ENCODE measurements at regions not wholly inside any gene's neighbourhood (a gene's known extent, or its start where the extent isn't known, plus 50 kb on each side); places are given as distances from the start of the nearest gene placed in this dataset.

- H3F3A ChIP-seq (ENCODE audit: insufficient read depth) = no peaks in the 10 kb centered on the region
- H3K9ac ChIP-seq (ENCODE audit: low read length) = no peak overlapping the region
- no peaks in the 10 kb centered on the region; the same call in 1 of the 2 replicates for H3K9me2 ChIP-seq (replicated peaks; ENCODE audit: insufficient read depth, low read length)
- H4K20me1 ChIP-seq (ENCODE audit: low read depth, low read length) = no peaks in the 10 kb centered on the region
- TF ChIP-seq CTCF (IDR thresholded peaks at IDR 0.05; ENCODE audit: insufficient read depth, low read length, poor library complexity, severe bottlenecking) (no peak), EZH2phosphoT487 (conservative IDR thresholded peaks at IDR 0.05; ENCODE audit: low read length) (no peak)
- no peak overlapping the region for H2AFZ ChIP-seq (ENCODE audit: low read depth, low read length, severe bottlenecking)
- no peak overlapping the region for H3K4me3 ChIP-seq (ENCODE audit: insufficient read depth, low read length, poor library complexity, severe bottlenecking)
- H3K36me3 ChIP-seq (ENCODE audit: low read length) = no peaks in the 10 kb centered on the region
- H3K9me3 ChIP-seq (ENCODE audit: insufficient read depth, low read length) = no peaks in the 10 kb centered on the region
- no peaks in the 10 kb centered on the region for H3K79me2 ChIP-seq (ENCODE audit: insufficient read depth, low read length)
- no peaks in the 10 kb centered on the region for H3K27me3 ChIP-seq (ENCODE audit: low read length)
- no peak overlapping the region for H3K4me2 ChIP-seq (ENCODE audit: low read depth, low read length, poor library complexity, severe bottlenecking)
- H3K27ac ChIP-seq (ENCODE audit: low read depth, low read length) = no peak overlapping the region
Measured at GRCh38 chr2:17328161-17328560, 190.1 kb downstream of the RAD51AP2 start.

- Histone ChIP-seq H3K4me3 (ENCODE audit: insufficient read depth, low read length, poor library complexity, severe bottlenecking) (no peak overlapping the region), H3K27ac (ENCODE audit: low read depth, low read length) (no peak overlapping the region), H2AFZ (ENCODE audit: low read depth, low read length, severe bottlenecking) (no peak overlapping the region), H3K4me2 (ENCODE audit: low read depth, low read length, poor library complexity, severe bottlenecking) (no peak overlapping the region), H3K36me3 (ENCODE audit: low read length) (no peaks in the 10 kb centered on the region), H3K9me3 (ENCODE audit: insufficient read depth, low read length) (no peaks in the 10 kb centered on the region), H3K27me3 (ENCODE audit: low read length) (no peaks in the 10 kb centered on the region), H3K79me2 (ENCODE audit: insufficient read depth, low read length) (no peaks in the 10 kb centered on the region), H4K20me1 (ENCODE audit: low read depth, low read length) (no peaks in the 10 kb centered on the region), H3K9me2 (replicated peaks; ENCODE audit: insufficient read depth, low read length) (no peaks in the 10 kb centered on the region; the same call in 1 of the 2 replicates), H3F3A (ENCODE audit: insufficient read depth) (no peaks in the 10 kb centered on the region), H3K9ac (ENCODE audit: low read length) (no peak overlapping the region)
- TF ChIP-seq CTCF (IDR thresholded peaks at IDR 0.05; ENCODE audit: insufficient read depth, low read length, poor library complexity, severe bottlenecking) = no peak
- TF ChIP-seq EZH2phosphoT487 (conservative IDR thresholded peaks at IDR 0.05; ENCODE audit: low read length) = no peak
Measured at GRCh38 chr2:17327649-17328048, 190.6 kb downstream of the RAD51AP2 start.

- no peak overlapping the region for H2AFZ ChIP-seq (ENCODE audit: low read depth, low read length, severe bottlenecking)
- no peak overlapping the region for H3K27ac ChIP-seq (ENCODE audit: low read depth, low read length)
- no peak for TF ChIP-seq EZH2phosphoT487 (conservative IDR thresholded peaks at IDR 0.05; ENCODE audit: low read length)
- no peak for TF ChIP-seq CTCF (IDR thresholded peaks at IDR 0.05; ENCODE audit: insufficient read depth, low read length, poor library complexity, severe bottlenecking)
Measured at GRCh38 chr2:17326717-17327116, 191.5 kb downstream of the RAD51AP2 start.

More at GRCh38 chr2:17326717-17327116, 191.5 kb downstream of the RAD51AP2 start:
- no peaks in the 10 kb centered on the region for H3K27me3 ChIP-seq (ENCODE audit: low read length)
- no peaks in the 10 kb centered on the region; the same call in 1 of the 2 replicates for H3K9me2 ChIP-seq (replicated peaks; ENCODE audit: insufficient read depth, low read length)
- no peaks in the 10 kb centered on the region for H3K79me2 ChIP-seq (ENCODE audit: insufficient read depth, low read length)
- H3K9me3 ChIP-seq (ENCODE audit: insufficient read depth, low read length) = no peaks in the 10 kb centered on the region
- H3F3A ChIP-seq (ENCODE audit: insufficient read depth) = no peaks in the 10 kb centered on the region
- no peaks in the 10 kb centered on the region for H4K20me1 ChIP-seq (ENCODE audit: low read depth, low read length)
- no peak overlapping the region for H3K9ac ChIP-seq (ENCODE audit: low read length)
- no peak overlapping the region for H3K4me2 ChIP-seq (ENCODE audit: low read depth, low read length, poor library complexity, severe bottlenecking)
- H3K36me3 ChIP-seq (ENCODE audit: low read length) = no peaks in the 10 kb centered on the region
- no peak overlapping the region for H3K4me3 ChIP-seq (ENCODE audit: insufficient read depth, low read length, poor library complexity, severe bottlenecking)

All from SU-DHL-6 (cell line).